ENCODE measurements at regions not wholly inside any gene's neighbourhood (a gene's known extent, or its start where the extent isn't known, plus 50 kb on each side); places are given as distances from the start of the nearest gene placed in this dataset.

DNA sequence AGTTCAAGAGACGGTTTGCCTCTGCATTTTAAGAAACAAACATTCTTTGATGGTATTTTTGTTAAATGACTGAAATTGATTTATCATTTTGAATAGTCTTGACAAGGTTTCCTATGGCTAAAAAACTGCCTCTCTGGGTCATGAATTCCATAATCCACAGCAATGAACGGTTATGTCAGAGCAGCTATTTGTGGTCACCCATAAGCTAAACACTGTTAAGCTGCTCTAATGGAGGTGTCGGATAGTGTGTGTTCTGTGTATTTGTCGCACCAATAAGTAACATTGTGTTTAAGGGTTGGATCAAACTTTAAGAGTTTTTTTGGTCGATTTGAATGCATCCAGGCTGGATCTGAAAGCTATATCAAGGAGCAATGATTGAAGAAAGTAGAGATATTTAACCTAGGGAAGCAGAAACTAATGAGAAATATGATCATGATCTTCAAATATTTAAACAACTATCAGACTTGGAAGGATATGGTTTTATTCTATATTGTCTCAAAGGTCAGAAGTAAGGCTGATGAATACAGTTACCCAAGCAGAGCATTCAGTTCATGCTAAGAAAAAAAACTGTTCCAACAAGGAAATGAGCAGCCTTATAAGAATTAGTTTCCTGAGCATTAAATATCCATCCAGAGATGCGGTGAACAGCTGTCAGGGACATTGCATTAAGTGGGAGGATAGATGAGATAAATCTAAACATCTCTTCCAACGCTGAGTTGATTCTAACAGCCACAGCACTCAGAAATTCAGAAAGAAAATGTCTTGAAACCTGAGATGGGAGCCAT, 232.3 kb upstream of the RPS6KA3 start:
- no peaks in the 10 kb centered on the region for H3K36me3 ChIP-seq (replicated peaks; ENCODE audit: control insufficient read depth, insufficient read depth, low read length)
- DNase-seq = no peak
- H3K27me3 ChIP-seq (ENCODE audit: control insufficient read depth, insufficient read depth, low read length) = no peaks in the 10 kb centered on the region
- no peak overlapping the region for H3K4me3 ChIP-seq (ENCODE audit: insufficient read depth, low read depth, low read length)

DNA sequence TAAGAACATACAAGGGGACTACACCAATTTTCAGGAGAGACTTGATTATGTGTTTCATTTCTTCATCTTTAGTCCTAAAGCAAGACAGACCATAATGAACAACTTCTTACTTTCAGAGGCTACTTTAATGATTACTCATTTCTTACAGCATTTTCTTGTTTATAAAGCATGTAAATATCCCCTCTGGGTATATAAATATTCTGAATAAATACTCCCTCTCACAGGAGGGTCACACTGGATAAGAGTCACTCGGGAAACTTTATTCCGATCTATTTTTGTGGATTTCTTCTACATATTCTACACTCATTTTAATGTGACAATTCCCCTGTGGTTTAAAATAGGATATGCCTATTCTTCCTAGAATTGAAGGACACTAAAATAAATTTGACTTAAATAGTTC, 228.9 kb upstream of the RPS6KA3 start:
- Histone ChIP-seq H3K36me3 (replicated peaks; ENCODE audit: control insufficient read depth, insufficient read depth, low read length) (no peaks in the 10 kb centered on the region), H3K4me3 (ENCODE audit: insufficient read depth, low read depth, low read length) (no peak overlapping the region), H3K27me3 (ENCODE audit: control insufficient read depth, insufficient read depth, low read length) (no peaks in the 10 kb centered on the region)
- no peak for DNase-seq

DNA sequence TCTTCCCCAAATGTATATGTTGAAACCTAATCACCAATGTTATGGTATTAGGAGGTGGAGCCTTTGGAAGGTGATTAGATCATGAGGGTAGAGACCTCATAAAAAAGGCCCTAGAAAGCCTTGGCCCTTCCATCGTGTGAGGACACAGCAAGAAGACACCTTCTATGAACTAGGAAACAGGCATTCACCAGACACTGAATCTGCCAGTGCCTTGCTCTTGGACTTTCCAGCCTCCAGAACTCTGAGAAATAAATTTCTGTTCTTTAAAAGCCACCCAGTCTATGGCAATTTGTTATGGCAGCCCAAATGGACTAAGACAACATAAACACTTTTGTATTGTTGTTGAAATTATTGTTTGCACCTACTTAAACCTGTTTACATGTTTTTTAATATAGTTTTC, 221.8 kb upstream of the RPS6KA3 start:
- DNase-seq = no peak

DNA sequence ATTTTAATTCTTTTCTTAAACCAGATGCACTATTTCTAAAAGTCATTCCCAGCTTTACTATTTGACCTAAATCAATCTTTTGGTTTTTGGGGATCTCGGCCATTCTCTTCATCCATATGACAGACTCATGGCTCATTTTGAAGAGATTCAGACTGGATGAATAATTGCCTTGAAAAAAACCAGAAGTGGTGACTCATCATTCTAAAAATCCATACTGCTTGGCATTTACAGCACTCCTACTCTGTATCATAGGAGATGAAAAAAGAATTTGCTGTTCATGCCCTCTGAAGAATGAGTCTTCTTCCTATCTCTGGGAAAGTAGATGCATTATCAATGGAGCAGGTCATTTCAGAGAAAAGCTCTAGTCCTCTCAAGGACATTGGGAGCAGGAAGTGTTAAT, 220.5 kb upstream of the RPS6KA3 start:
- Histone ChIP-seq H3K36me3 (replicated peaks; ENCODE audit: control insufficient read depth, insufficient read depth, low read length) (no peaks in the 10 kb centered on the region), H3K27me3 (ENCODE audit: control insufficient read depth, insufficient read depth, low read length) (no peaks in the 10 kb centered on the region), H3K4me3 (ENCODE audit: insufficient read depth, low read depth, low read length) (no peak overlapping the region)
- no peak for DNase-seq

More for the DNA sequence above, 221.8 kb upstream of the RPS6KA3 start:
- Histone ChIP-seq H3K27me3 (ENCODE audit: control insufficient read depth, insufficient read depth, low read length) (no peaks in the 10 kb centered on the region), H3K4me3 (ENCODE audit: insufficient read depth, low read depth, low read length) (no peak overlapping the region), H3K36me3 (replicated peaks; ENCODE audit: control insufficient read depth, insufficient read depth, low read length) (no peaks in the 10 kb centered on the region)

DNA sequence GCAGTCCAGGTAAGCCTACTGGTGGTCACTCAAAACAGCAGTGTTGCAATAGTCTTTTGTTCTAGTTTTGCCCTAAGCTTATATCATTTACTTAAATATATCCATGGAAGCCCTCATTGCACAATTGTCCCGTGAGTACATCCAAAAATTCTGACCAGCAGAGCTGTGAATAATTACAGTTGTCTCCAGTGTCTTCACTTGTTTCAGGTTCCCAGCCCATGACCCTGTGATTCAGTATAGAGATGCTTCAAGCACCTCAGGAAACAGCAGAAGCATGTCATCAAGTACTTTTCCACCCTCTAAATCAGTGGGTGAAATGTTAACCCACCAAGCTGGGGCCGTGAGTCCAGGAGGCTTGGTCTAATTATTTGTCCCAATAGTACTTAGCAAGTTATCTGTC, 214.9 kb upstream of the RPS6KA3 start:
- no peaks in the 10 kb centered on the region for H3K36me3 ChIP-seq (replicated peaks; ENCODE audit: control insufficient read depth, insufficient read depth, low read length)
- H3K4me3 ChIP-seq (ENCODE audit: insufficient read depth, low read depth, low read length) = no peak overlapping the region
- no peak for DNase-seq
- H3K27me3 ChIP-seq (ENCODE audit: control insufficient read depth, insufficient read depth, low read length) = no peaks in the 10 kb centered on the region

DNA sequence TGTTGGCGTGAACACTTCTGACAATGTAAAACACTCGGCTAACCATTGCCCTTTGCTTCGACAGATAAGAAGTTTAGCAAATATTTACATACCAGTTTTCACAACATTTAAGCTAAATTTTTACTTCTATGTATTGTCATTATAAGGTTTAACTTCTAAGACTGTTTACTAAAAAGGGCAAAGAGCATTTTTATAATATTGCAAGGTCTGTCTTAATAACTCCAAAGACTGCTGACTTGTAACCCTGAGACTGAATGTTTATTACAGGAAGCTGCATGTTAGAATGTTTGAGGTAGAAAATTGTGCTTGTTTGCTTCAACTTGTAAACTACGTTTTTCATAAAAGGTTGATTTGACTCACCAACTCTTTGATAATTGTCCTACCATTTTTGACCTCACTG, 213.2 kb upstream of the RPS6KA3 start:
- DNase-seq = no peak
- no peaks in the 10 kb centered on the region for H3K36me3 ChIP-seq (replicated peaks; ENCODE audit: control insufficient read depth, insufficient read depth, low read length)
- no peak overlapping the region for H3K4me3 ChIP-seq (ENCODE audit: insufficient read depth, low read depth, low read length)
- H3K27me3 ChIP-seq (ENCODE audit: control insufficient read depth, insufficient read depth, low read length) = no peaks in the 10 kb centered on the region

DNA sequence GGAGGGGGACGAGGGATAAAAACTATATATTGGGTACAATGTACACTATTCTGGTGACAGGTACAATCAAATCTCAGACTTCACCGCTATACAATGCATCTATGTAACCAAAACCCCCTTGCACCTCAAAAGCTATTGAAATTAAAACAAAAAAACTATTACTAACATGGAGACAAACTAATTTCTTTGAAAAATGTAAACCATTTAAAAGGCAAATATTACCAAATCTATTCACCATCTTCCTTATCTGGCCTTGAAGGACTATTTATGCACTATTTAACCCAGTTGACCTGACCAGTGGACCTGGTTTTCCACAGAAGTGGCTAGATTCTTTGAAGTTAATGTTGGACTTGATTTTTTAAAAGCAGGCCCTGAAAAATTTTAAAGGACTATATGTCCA, 212.3 kb upstream of the RPS6KA3 start:
- Histone ChIP-seq H3K36me3 (replicated peaks; ENCODE audit: control insufficient read depth, insufficient read depth, low read length) (no peaks in the 10 kb centered on the region), H3K4me3 (ENCODE audit: insufficient read depth, low read depth, low read length) (no peak overlapping the region), H3K27me3 (ENCODE audit: control insufficient read depth, insufficient read depth, low read length) (no peaks in the 10 kb centered on the region)
- DNase-seq = no peak

DNA sequence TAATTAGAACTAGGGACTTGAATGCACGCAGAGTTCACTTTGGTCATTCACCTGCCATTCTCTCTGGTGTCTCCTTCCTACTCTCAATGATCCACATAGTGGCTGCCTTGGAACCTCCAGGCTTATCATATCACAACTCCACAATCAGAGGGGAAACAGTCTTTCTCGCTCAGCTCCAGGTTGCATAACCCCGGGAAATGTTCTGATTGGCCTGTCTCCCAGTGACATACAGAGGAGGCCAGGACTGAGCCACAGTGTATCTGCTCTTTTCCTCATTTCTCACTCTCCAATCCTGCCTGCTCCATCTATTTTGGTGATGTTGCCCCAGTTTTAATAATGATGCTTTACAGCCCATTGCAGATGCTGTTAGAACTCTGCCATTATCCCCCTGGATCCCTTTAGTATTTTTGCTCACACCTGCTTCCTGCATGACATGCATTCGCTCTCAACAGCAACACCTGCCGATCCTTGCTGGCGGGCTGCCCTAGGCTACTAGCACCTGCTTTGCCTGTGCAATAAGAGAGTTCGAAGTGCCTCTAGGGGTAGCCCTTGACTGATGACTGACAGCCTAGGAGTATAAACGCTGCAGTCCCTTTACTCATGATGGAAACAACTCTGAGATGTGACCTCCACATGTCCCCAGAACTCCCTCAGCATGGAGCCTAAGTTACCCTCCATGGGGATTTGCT, 211.3 kb upstream of the RPS6KA3 start:
- no peak for DNase-seq
- no peaks in the 10 kb centered on the region for H3K27me3 ChIP-seq (ENCODE audit: control insufficient read depth, insufficient read depth, low read length)

DNA sequence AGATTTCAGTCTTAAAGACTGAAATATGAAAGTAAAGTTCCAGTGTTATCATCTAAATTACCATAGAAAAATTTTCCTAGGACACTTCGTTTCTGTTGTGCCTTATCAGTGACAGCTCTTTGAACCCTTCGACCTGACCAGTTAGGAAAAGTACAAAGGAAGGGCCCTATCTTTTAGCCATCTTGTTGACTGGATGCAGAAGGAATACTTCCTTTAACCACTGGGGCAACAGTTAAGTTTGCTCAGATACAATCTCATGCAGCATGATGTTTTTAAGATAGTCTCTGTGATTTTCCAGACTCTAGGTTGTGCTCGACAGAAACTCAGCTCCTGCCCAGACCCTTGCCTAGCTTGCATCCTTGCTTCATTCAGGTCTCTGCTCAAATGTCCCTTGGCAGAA, 210.5 kb upstream of the RPS6KA3 start:
- Histone ChIP-seq H3K27me3 (ENCODE audit: control insufficient read depth, insufficient read depth, low read length) (no peaks in the 10 kb centered on the region), H3K4me3 (ENCODE audit: insufficient read depth, low read depth, low read length) (no peak overlapping the region), H3K36me3 (replicated peaks; ENCODE audit: control insufficient read depth, insufficient read depth, low read length) (no peaks in the 10 kb centered on the region)
- no peak for DNase-seq

More for the DNA sequence above, 211.3 kb upstream of the RPS6KA3 start:
- Histone ChIP-seq H3K36me3 (replicated peaks; ENCODE audit: control insufficient read depth, insufficient read depth, low read length) (no peaks in the 10 kb centered on the region), H3K4me3 (ENCODE audit: insufficient read depth, low read depth, low read length) (no peak overlapping the region)

DNA sequence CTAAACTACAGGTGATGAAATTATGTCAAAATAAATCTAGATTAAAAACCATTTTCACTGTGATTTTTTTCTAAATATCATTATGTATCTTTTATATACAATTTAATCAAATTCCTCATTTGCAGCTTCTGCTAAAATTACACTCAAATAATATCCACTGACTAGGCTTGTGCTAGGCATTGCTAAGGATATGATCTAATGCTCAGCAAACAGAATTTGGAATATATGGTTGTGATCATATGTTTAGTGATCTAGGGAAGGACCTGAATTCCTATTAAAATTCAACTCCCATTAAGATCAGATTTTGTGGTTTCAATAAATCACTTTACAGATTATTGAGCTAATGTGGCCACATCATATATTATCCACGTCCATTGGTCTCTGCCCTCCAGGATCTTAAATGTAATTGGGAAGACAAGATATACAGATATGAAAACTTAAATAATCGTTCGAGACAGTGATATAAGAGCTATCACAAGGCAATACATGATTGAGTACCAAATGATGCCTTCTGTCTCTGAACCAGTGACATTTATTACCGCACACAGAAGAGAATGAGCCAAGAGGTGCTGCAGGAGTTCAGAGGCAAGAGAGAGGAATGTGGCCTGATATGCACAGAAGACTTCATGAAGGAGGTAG, 206.0 kb upstream of the RPS6KA3 start:
- DNase-seq = no peak
- Histone ChIP-seq H3K4me3 (ENCODE audit: insufficient read depth, low read depth, low read length) (no peak overlapping the region), H3K36me3 (replicated peaks; ENCODE audit: control insufficient read depth, insufficient read depth, low read length) (no peaks in the 10 kb centered on the region), H3K27me3 (ENCODE audit: control insufficient read depth, insufficient read depth, low read length) (no peaks in the 10 kb centered on the region)

DNA sequence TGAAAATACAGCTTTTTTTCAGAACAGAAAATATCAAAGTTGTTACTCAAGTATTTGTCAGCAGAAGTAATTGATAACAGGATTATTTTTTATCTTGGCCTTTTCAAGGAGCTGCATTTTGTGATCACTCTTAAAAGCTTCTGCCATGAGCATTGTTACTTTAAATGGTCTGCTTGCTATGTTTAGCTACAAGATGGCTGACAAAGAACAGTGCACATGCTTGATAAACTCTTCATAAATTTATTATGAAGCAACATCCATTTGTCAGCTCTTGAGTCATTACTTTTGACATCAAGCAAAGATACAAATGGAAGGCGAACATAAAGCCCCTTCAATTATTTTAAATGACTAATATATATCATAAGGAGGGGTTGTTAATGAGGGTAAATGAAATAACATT, 205.4 kb upstream of the RPS6KA3 start:
- no peak for DNase-seq
- Histone ChIP-seq H3K4me3 (ENCODE audit: insufficient read depth, low read depth, low read length) (no peak overlapping the region), H3K36me3 (replicated peaks; ENCODE audit: control insufficient read depth, insufficient read depth, low read length) (no peaks in the 10 kb centered on the region), H3K27me3 (ENCODE audit: control insufficient read depth, insufficient read depth, low read length) (no peaks in the 10 kb centered on the region)

DNA sequence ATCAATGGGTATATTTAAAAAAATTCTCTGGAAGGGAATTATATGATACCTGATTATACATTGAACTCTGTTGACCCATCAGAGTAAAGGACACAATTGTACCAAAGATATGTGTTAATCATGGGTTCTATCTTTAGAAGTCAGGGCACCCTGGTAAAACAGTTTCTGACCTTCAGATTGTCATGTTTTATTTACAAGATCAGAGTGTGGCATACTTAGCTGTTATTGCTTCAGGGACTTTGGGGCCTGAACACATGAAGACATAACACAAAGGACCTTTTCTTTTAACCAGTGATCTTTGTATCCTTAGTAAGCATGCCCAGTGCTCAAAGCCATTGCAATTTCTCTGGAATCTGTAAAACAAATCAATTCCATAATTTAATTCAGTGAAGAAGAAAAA, 204.8 kb upstream of the RPS6KA3 start:
- no peak overlapping the region for H3K4me3 ChIP-seq (ENCODE audit: insufficient read depth, low read depth, low read length)
- no peaks in the 10 kb centered on the region for H3K27me3 ChIP-seq (ENCODE audit: control insufficient read depth, insufficient read depth, low read length)
- DNase-seq = no peak
- no peaks in the 10 kb centered on the region for H3K36me3 ChIP-seq (replicated peaks; ENCODE audit: control insufficient read depth, insufficient read depth, low read length)

DNA sequence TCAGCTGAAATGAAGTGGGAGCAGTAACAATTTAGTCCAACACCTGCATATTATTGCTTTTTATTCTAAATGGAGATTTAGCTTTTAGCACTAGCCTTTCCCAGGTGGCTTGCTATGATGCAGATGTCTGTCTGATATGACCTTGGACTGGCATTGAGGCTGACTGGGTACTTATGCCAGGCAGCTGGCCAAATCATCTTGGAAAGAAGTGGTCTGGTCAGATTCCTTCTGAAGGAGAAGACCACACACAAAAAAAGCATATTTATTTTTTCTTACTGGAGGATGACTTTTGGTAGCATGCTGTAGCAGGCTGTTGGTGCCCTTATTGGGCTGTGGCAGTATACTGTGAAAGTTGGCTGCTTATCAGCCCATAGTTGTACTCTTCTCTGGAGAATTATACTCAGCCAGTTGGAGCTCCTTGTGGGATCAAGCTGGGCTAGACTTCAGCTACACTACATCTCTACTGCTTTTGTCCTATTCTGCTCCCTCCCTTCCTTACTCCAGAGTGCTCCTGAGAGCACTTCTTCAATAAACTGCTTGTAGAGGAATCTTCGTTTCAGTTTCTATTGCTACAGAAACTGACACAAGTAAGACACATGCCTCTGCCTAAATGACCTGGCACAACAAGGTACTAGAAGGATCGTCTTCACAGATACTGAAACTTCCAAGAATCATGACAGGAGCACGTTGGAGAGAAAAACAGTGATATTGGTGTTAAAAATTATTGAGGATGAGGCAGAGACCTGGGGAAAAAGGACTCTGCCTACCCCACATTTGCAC, 196.8 kb upstream of the RPS6KA3 start:
- H3K27me3 ChIP-seq (ENCODE audit: control insufficient read depth, insufficient read depth, low read length) = no peaks in the 10 kb centered on the region
- no peak overlapping the region for H3K4me3 ChIP-seq (ENCODE audit: insufficient read depth, low read depth, low read length)
- no peak for DNase-seq
- no peaks in the 10 kb centered on the region for H3K36me3 ChIP-seq (replicated peaks; ENCODE audit: control insufficient read depth, insufficient read depth, low read length)

DNA sequence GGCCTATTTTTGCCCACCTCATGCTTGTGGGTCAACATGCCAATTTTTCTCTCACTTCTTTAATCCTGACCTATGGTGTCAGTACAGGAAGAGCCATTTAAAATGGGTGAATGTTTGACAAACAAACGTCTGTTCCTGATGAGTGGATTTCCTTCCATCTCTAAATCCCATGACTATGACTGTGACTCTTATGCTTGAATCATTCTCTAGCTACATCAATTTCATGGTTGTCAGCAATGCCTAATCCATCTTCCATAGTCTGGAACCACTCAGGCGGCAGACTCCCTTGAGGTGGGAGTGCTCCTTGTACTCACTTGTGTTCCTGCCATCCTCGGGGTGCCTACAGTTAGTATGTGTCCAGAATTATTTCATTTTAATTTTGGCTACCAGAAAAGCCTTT, 194.9 kb upstream of the RPS6KA3 start:
- DNase-seq = no peak

More for the DNA sequence above, 194.9 kb upstream of the RPS6KA3 start:
- Histone ChIP-seq H3K27me3 (ENCODE audit: control insufficient read depth, insufficient read depth, low read length) (no peaks in the 10 kb centered on the region), H3K36me3 (replicated peaks; ENCODE audit: control insufficient read depth, insufficient read depth, low read length) (no peaks in the 10 kb centered on the region), H3K4me3 (ENCODE audit: insufficient read depth, low read depth, low read length) (no peak overlapping the region)
